Loucy (cell line): ENCODE measurements at regions not wholly inside any gene's neighbourhood (a gene's known extent, or its start where the extent isn't known, plus 50 kb on each side); places are given as distances from the start of the nearest gene placed in this dataset.

Source experiments
- H2AFZ ChIP-seq: fragments of 200-600 bp; sonication (generic); 2 replicates; pipeline ENCODE4 v1.6.0; 2016; ENCODE audit warnings: antibody characterized with exemption, mild to moderate bottlenecking, low read length, moderate library complexity
- H3F3A ChIP-seq: fragments of 200-600 bp; 2 replicates; pipeline ENCODE4 v1.6.0; 2016; ENCODE audit warnings: antibody characterized with exemption, low read depth, mild to moderate bottlenecking
- H3K27me3 ChIP-seq: fragments of 200-600 bp; sonication (generic); 2 replicates; pipeline ENCODE4 v1.6.1; 2014; ENCODE audit warnings: low read length, mild to moderate bottlenecking; ENCODE audit not compliant: insufficient read depth, poor library complexity, severe bottlenecking
- H3K36me3 ChIP-seq: fragments of 200-600 bp; sonication (generic); 2 replicates; pipeline ENCODE4 v1.6.1; 2016; ENCODE audit warnings: low read length; ENCODE audit not compliant: insufficient read depth
- H3K4me1 ChIP-seq: fragments of 200-600 bp; sonication (generic); 2 replicates; pipeline ENCODE4 v1.5.1; 2014; ENCODE audit warnings: low read length, mild to moderate bottlenecking; ENCODE audit not compliant: insufficient read depth, poor library complexity, severe bottlenecking
- H3K4me2 ChIP-seq: fragments of 200-600 bp; sonication (generic); 2 replicates; pipeline ENCODE4 v1.6.0; 2014; ENCODE audit warnings: antibody characterized with exemption, low read length, low read depth, mild to moderate bottlenecking; ENCODE audit not compliant: poor library complexity, severe bottlenecking
- H3K4me3 ChIP-seq: fragments of 200-600 bp; sonication (generic); 2 replicates; pipeline ENCODE4 v1.5.1; 2014; ENCODE audit warnings: low read length, mild to moderate bottlenecking, mixed read lengths; ENCODE audit not compliant: poor library complexity, severe bottlenecking
- H3K79me2 ChIP-seq: fragments of 200-600 bp; sonication (generic); 2 replicates; pipeline ENCODE4 v1.6.1; 2014; ENCODE audit warnings: low read length; ENCODE audit not compliant: insufficient read depth
- H3K9ac ChIP-seq: fragments of 200-600 bp; sonication (generic); 2 replicates; pipeline ENCODE4 v1.6.0; 2014; ENCODE audit warnings: mild to moderate bottlenecking, low read depth, low read length, moderate library complexity; ENCODE audit not compliant: poor library complexity, severe bottlenecking
- H3K9me2 ChIP-seq: fragments of 200-600 bp; sonication (generic); replicated peaks from 2 replicates; pipeline ENCODE4 v1.6.1; 2016; ENCODE audit warnings: low read depth, low read length, mixed read lengths
- H3K9me3 ChIP-seq: fragments of 200-600 bp; sonication (generic); 2 replicates; pipeline ENCODE4 v1.6.1; 2014; ENCODE audit warnings: mild to moderate bottlenecking, antibody characterized with exemption, low read length, low read depth; ENCODE audit not compliant: insufficient read depth
- H4K20me1 ChIP-seq: fragments of 200-600 bp; sonication (generic); 2 replicates; pipeline ENCODE4 v1.6.0; 2014; ENCODE audit warnings: antibody characterized with exemption, low read length, mild to moderate bottlenecking; ENCODE audit not compliant: insufficient read depth, poor library complexity, severe bottlenecking
- EZH2phosphoT487 ChIP-seq: fragments of 200-600 bp; IDR thresholded peaks from 2 replicates; pipeline ENCODE4 v1.6.1; 2018; ENCODE audit warnings: antibody characterized with exemption, mild to moderate bottlenecking, moderate library complexity, borderline replicate concordance
- TF ChIP-seq, protein P1 (sequence below): fragments of 200-600 bp; sonication (generic); conservative IDR thresholded peaks from 2 replicates; pipeline ENCODE4 v1.5.1; 2014; ENCODE audit warnings: mild to moderate bottlenecking, antibody characterized with exemption, low read length

DNA sequence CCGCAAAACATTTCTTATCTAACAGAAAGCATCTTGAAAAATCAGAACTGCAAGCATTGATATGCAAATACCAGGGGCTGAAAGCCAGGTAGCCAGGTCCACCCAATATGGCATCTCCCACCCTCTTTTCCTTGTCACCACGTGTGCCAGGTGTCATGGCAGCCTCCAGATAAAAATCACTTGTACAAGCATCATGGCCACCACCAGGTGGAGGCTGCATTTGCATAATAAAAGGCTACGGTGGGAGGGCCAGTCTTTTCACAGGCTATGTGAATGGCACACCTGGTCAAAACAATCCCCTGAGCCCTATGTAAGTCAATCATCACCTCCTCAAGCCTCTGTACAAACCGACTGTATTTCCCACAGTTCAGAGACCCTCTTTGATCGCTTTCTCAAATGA lies 1233.1 kb upstream of the ALCAM start:
- no peaks in the 10 kb centered on the region for H3K9me3 ChIP-seq
- no peaks in the 10 kb centered on the region for H3K4me1 ChIP-seq
- H3K79me2 ChIP-seq, result no peaks in the 10 kb centered on the region
- H3K9ac ChIP-seq, result no peak overlapping the region
- H3F3A ChIP-seq, result no peaks in the 10 kb centered on the region
- TF ChIP-seq EZH2phosphoT487, result no peak
- TF ChIP-seq, protein P1, sequence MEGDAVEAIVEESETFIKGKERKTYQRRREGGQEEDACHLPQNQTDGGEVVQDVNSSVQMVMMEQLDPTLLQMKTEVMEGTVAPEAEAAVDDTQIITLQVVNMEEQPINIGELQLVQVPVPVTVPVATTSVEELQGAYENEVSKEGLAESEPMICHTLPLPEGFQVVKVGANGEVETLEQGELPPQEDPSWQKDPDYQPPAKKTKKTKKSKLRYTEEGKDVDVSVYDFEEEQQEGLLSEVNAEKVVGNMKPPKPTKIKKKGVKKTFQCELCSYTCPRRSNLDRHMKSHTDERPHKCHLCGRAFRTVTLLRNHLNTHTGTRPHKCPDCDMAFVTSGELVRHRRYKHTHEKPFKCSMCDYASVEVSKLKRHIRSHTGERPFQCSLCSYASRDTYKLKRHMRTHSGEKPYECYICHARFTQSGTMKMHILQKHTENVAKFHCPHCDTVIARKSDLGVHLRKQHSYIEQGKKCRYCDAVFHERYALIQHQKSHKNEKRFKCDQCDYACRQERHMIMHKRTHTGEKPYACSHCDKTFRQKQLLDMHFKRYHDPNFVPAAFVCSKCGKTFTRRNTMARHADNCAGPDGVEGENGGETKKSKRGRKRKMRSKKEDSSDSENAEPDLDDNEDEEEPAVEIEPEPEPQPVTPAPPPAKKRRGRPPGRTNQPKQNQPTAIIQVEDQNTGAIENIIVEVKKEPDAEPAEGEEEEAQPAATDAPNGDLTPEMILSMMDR, result no peak
- H3K27me3 ChIP-seq, result no peaks in the 10 kb centered on the region
- no peak overlapping the region for H2AFZ ChIP-seq
- H3K4me2 ChIP-seq, result no peak overlapping the region
- H3K9me2 ChIP-seq, result no peaks in the 10 kb centered on the region
- H3K4me3 ChIP-seq, result no peak overlapping the region
- H4K20me1 ChIP-seq, result no peaks in the 10 kb centered on the region
- no peaks in the 10 kb centered on the region for H3K36me3 ChIP-seq

DNA sequence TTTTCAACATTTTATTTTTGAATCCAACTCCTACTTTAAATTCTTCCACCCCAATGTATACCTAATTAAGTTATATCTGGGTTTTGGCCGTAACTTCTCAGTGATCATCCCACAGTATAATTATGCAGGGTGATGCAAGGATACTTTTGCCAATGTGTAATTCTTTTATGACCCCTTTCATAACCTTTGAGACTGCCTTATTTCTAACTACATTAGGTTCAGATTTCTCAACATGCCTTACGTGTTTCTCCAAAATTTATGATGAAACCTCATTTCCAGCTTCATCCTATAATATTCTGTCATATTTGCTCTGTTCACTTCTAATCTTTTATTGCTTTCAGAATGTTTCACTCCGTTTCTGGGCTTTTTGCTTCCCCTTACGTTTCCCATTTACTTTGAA lies 1229.6 kb upstream of the ALCAM start:
- H3K36me3 ChIP-seq, result no peaks in the 10 kb centered on the region
- TF ChIP-seq, protein P1, result no peak
- no peak for TF ChIP-seq EZH2phosphoT487
- H3K9ac ChIP-seq, result no peak overlapping the region
- H3F3A ChIP-seq, result no peaks in the 10 kb centered on the region
- H3K4me2 ChIP-seq, result no peak overlapping the region
- H3K79me2 ChIP-seq, result no peaks in the 10 kb centered on the region
- H3K9me3 ChIP-seq, result no peaks in the 10 kb centered on the region
- H3K4me3 ChIP-seq, result no peak overlapping the region
- H3K9me2 ChIP-seq, result no peaks in the 10 kb centered on the region
- H3K27me3 ChIP-seq, result no peaks in the 10 kb centered on the region
- no peak overlapping the region for H2AFZ ChIP-seq
- no peaks in the 10 kb centered on the region for H3K4me1 ChIP-seq
- H4K20me1 ChIP-seq, result no peaks in the 10 kb centered on the region

DNA sequence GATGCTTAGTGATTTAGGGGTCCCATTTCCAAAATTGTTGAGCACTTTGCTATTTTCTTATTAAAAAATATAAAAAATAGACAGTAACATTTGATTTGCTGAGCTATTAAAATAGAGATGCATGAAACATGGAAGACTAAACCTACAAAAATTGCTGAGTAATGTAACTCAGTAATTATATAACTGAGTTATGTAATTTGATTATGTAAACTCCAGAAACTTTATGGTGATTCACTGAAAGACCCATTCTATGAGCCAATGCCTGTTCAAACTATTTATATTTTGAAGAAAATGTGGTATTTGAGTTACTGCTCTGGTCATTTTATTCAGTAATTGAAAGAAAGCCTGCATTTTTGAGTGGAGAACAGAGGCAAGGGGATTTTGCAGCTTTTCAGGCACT lies 1221.5 kb upstream of the ALCAM start:
- no peak overlapping the region for H3K9ac ChIP-seq
- H2AFZ ChIP-seq, result no peak overlapping the region
- no peaks in the 10 kb centered on the region for H4K20me1 ChIP-seq
- no peak overlapping the region for H3K4me3 ChIP-seq
- TF ChIP-seq, protein P1, result no peak
- no peak for TF ChIP-seq EZH2phosphoT487
- H3K4me1 ChIP-seq, result no peaks in the 10 kb centered on the region
- H3K9me2 ChIP-seq, result no peaks in the 10 kb centered on the region
- H3K27me3 ChIP-seq, result no peaks in the 10 kb centered on the region
- H3K9me3 ChIP-seq, result no peaks in the 10 kb centered on the region
- H3K36me3 ChIP-seq, result no peaks in the 10 kb centered on the region
- H3K4me2 ChIP-seq, result no peak overlapping the region
- H3F3A ChIP-seq, result no peaks in the 10 kb centered on the region
- H3K79me2 ChIP-seq, result no peaks in the 10 kb centered on the region
